PFSK-1 (cell line): ENCODE measurements at regions not wholly inside any gene's neighbourhood (a gene's known extent, or its start where the extent isn't known, plus 50 kb on each side); places are given as distances from the start of the nearest gene placed in this dataset.

Experiments
- FOXP2 ChIP-seq: optimal IDR thresholded peaks from 2 replicates; pipeline ENCODE3; 2011; ENCODE audit warnings: borderline replicate concordance, control low read depth, inconsistent platforms; ENCODE audit not compliant: insufficient read depth; ENCODE audit errors: extremely low read length, extremely low read depth
- POLR2AphosphoS5 ChIP-seq: IDR thresholded peaks from 2 replicates; pipeline ENCODE4 v1.6.1; 2012; ENCODE audit warnings: low read depth, mild to moderate bottlenecking, control low read depth, low read length, moderate library complexity
- REST ChIP-seq, 2 experiments: IDR thresholded peaks; 2 replicates each; pipeline versions ENCODE4 v1.6.1 to v1.8.0; 2011 to 2012; ENCODE audit warnings: low read depth in 2 of 2, low read length in 2 of 2, control low read depth in 1 of 2, inconsistent platforms in 1 of 2, mild to moderate bottlenecking in 1 of 2, moderate library complexity in 1 of 2; ENCODE audit not compliant: insufficient read depth in 1 of 2
- SIN3A ChIP-seq: IDR thresholded peaks from 2 replicates; pipeline ENCODE4 v1.6.1; 2012; ENCODE audit warnings: mild to moderate bottlenecking, low read length, moderate library complexity, borderline replicate concordance; ENCODE audit not compliant: insufficient read depth
- TAF1 ChIP-seq: IDR thresholded peaks from 2 replicates; pipeline ENCODE4 v1.6.1; 2012; ENCODE audit warnings: low read length, control low read depth, borderline replicate concordance; ENCODE audit not compliant: insufficient read depth

GRCh38 chr9:90459321-90459720 lies 183.3 kb downstream of the DIRAS2 start:
- TF ChIP-seq TAF1: no peak
- no peak for TF ChIP-seq FOXP2
- no peak for TF ChIP-seq REST (IDR thresholded peaks at IDR 0.05; ENCODE audit: insufficient read depth in 1 of 2, low read depth in 2 of 2, low read length in 2 of 2)
- no peak for TF ChIP-seq SIN3A
- no peak for TF ChIP-seq POLR2AphosphoS5

- TF ChIP-seq FOXP2 (no peak), POLR2AphosphoS5 (no peak), SIN3A (no peak), REST (IDR thresholded peaks at IDR 0.05; ENCODE audit: insufficient read depth in 1 of 2, low read depth in 2 of 2, low read length in 2 of 2) (no peak), TAF1 (no peak)
Measured at GRCh38 chr9:90460220-90460619, 182.4 kb downstream of the DIRAS2 start.

GRCh38 chr9:90464978-90465377 lies 177.6 kb downstream of the DIRAS2 start:
- no peak for TF ChIP-seq TAF1

GRCh38 chr9:90466441-90466840 lies 176.2 kb downstream of the DIRAS2 start:
- TF ChIP-seq REST (IDR thresholded peaks at IDR 0.05; ENCODE audit: insufficient read depth in 1 of 2, low read depth in 2 of 2, low read length in 2 of 2) (no peak), SIN3A (no peak), TAF1 (no peak), POLR2AphosphoS5 (no peak), FOXP2 (no peak)

GRCh38 chr9:90469435-90469834 lies 173.2 kb downstream of the DIRAS2 start:
- no peak for TF ChIP-seq POLR2AphosphoS5
- no peak for TF ChIP-seq FOXP2
- TF ChIP-seq SIN3A: no peak

- no peak for TF ChIP-seq POLR2AphosphoS5
- no peak for TF ChIP-seq SIN3A
- TF ChIP-seq REST (IDR thresholded peaks at IDR 0.05; ENCODE audit: insufficient read depth in 1 of 2, low read depth in 2 of 2, low read length in 2 of 2): no peak
- no peak for TF ChIP-seq TAF1
- no peak for TF ChIP-seq FOXP2
Measured at GRCh38 chr9:90469865-90470387, 172.7 kb downstream of the DIRAS2 start.
